ENCODE measurements at regions not wholly inside any gene's neighbourhood (a gene's known extent, or its start where the extent isn't known, plus 50 kb on each side); places are given as distances from the start of the nearest gene placed in this dataset.
"Not testable (repeated sequence)": the region's sequence is repeated elsewhere in the genome, so short reads cannot be mapped to it uniquely, and the experiment has no call there.

DNA sequence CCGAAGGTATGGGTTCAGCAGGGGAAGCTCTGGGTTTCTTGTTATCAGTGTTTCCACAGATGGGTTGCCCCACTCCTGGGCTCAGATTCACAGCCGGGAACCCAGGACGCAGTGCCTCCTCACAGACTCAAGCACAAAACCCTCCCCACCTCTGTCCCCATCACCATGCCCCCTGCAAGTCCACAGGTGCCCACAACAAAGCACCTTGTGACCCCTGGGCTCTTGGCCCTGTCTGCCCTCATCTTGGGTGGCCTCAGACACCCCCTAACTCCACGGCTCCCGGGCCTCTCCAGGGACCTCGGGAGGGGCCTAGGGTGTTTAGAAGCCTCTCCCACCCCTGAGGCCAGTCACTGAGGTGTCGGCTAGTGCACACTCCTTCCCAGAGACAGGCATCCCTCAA is 231.7 kb downstream of the TUBA3C start:
- no peak for DNase-seq (ENCODE audit: low read depth)

DNA sequence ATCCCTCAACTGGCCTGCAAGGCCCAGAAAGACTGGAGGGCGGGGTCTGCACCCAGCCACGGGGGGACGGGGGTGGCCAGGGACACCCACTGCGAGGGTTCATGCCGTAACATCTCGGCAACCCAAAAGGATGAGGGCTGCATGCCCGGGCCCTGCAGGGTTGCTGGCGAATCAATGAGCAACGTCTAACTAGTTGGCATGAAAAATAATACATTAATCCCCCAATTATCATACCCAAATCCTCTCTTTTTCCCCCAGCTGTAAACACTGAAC is 232.2 kb downstream of the TUBA3C start:
- DNase-seq (ENCODE audit: low read depth): no peak

DNA sequence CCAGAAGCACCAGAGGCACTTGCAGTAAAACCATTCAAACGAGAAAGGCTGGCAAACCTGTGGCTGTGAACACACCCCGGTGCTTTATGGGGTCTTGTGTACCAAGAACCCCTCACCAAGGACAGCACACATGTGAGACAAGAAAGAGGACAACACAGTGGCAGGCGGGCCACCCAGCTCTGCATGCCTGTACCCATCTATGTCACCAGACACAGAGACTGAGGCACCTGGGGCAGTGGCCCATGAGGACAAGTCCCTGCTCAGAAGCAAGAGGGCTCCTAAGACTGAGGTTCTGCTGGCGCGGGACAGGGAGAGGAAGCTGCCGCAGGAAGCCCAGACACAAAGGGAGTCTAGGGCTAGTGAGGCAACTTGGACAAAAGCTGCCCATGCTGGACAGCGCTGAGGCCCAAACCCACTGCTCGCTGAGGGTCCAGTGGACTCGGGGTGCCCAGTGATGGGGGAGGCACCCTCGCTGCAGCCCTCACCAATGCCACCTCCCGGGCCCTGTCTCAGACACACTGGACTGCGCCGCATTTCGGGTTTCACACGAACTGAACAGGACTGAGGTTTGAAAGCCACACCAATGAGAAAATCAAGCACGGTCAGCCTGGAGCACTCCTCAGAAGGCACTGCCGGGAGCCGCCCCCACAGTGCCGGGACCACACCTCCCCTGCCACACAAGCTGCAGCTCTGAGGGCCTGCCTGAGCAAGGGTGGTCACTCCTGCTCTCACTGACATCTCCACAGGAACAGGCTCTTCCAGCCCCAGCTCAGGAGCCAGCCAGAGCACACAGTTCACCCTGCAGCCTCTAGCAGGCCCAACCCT is 232.7 kb downstream of the TUBA3C start:
- DNase-seq (ENCODE audit: low read depth): no peak

DNA sequence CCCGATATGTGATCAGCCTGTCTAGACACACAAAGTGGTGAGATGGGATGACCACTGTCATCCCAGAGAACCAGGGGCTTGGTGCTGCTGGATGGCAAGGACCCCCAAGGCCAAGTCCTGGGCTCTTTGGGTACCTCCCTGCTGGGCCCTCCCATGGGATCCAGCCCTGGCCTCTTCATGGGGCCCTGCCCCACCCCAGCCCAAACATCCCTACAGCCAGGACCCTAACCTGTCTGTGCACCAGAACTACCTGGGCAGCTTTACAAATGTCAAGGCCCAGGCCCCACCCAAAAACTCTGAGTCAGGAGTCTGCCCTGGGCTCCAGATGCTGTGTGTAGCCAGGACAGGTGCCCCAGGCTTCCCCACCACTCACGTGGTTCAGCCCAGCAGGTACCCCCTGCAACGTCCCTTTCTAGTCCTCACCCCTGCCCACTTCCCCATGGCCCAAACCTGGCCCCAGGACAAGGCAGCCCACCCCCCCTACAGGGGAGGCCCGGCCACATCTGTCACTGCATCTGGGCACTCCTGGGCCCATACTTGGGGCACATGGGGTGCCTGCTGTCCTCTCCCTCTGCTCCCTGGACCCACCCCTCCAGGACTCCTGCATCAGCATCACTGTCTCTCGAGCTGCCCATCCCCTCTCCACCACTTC is 233.5 kb downstream of the TUBA3C start:
- DNase-seq (ENCODE audit: low read depth): no peak

DNA sequence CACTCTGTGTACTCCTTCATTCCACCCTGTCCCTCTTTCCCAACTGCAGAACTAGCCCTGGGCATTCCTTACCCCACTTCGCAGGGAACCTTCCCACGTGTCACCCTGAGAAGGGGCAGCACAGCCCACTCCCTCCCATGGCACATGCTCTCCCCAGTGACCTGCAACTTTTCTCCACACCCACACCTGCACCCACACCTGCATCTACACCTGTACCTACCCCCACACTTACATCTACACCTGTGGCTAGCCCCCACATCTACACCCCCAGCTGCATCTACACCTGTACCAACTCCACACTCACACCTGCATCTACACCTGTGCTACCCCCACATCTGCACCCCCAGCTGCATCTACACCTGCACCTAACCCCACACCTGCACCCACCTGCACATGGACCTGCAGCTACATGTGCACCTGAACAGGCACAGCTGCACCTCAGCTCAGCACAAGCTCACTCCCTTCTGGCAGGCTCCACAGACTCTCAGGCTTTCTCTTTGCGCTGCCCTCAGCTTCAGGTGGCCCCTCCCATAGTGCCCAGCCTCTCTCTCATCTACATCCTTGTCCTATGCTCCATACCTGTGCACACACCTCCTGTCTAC is 234.1 kb downstream of the TUBA3C start:
- no peak for DNase-seq (ENCODE audit: low read depth)

DNA sequence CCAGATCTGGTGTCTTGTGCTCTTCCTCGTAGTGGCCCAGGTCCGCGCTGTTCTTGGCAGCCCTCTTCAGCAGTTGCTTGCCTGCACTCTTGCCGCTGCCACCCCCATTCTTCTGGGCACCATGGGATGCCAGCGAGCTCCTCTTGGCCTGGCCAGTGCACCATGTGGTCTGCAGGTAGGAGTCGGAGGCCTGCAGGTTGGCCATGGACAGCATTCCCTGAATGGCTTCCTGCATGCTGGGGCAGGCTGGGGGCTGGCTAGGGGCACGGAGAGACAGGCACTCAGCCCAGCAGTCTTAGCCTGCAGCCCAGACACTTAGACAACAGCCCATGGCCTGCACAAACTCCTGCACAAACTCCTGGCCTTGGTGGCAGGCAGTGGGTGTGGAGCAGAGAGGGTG is 234.9 kb downstream of the TUBA3C start:
- no peak for DNase-seq (ENCODE audit: low read depth)

DNA sequence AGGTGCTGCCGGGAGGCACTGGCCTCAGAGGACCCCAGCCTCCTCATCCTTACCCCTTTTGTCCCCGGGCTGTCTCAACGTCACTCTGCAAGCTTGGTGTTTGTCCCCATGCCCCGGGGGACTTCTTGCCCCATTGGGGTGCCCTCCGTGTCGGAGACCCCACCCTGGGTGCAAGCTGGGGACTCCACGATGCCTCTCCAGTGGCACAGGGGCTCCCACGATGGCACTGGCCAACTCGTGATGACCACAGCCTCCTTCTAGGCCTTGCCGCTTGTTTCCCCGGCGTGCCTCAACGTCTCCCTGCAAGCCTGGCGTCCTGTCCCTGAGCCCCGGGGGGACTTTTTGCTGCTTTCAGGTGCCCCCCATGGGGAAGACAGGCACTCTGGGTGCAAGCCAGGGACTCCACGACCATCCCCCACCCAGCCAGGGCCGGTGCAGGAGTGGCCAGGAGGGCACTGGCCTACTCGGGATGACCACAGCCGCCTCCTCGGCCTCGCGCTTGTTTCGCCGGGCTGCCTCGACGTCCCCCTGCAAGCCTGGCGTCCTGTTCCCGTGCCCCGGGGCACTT is 237.0 kb downstream of the TUBA3C start:
- no peak for DNase-seq (ENCODE audit: low read depth)

DNA sequence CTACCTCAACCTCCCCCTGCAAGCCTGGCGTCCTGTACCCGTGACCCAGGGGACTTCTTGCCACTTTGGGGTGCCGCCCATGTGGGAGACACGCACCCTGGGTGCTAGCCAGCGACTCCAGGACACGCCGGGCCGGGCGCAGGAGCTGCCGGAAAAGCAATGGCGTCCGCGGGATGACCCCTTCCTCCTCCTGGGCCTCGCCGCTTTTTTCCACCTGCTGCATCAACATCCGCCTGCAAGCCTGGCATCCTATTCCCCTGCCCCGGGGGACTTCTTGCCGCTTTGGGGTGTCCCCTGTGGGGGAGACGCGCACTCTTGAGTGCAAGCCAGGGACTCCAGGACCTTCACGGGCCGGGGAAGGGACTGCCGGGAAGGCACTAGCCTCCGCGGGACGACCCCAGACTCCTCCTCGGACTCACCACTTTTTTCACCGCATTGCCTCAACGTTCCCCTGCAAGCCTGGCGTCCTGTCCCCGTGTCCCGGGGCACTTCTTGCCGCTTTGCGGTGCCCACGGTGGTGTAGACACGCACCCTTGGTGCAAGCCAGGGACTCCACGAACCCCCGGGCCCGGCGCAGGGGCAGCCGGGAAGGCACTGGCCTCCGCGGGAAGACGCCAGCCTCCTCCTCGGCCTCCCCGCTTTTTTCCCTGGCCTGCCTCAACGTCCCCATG is 237.8 kb downstream of the TUBA3C start:
- no peak for DNase-seq (ENCODE audit: low read depth)

DNA sequence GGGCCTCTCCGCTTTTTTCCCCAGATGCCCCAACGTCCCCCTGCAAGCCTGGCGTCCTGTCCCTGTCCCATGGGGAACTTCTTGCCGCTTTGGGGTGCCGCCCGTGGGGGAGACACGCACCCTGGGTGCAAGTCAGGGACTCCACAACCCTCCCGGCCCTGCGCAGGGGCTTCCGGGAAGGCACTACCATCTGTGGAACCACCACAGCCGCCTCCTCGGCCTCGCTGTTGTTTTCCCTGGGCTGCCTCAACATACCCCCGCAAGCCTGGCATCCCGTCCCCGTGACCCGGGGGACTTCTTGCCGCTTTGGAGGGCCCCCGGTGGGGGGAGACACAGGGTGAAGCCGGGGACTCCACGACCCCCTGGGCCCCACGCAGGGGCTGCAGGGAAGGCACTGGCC is 238.4 kb downstream of the TUBA3C start:
- no peak for DNase-seq (ENCODE audit: low read depth)

DNA sequence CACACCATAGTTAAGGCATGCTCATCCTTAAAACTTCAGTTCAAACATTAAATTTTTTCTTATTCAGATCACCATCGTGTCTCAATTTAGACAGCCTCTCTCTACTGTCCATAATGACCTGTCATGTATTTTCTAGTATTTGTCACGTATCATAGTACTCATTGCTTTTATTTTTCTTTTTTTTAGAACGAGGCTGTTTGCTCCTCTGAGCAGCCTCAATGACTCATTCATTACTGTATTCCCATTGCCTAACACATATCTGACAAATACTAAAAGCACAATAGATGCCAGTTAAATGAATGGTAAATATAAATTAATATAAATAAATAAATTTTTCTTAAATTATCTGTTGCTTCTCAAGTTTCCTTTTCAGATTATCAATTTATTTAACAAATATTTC is 245.5 kb downstream of the TUBA3C start:
- no peak for DNase-seq (ENCODE audit: low read depth)

DNA sequence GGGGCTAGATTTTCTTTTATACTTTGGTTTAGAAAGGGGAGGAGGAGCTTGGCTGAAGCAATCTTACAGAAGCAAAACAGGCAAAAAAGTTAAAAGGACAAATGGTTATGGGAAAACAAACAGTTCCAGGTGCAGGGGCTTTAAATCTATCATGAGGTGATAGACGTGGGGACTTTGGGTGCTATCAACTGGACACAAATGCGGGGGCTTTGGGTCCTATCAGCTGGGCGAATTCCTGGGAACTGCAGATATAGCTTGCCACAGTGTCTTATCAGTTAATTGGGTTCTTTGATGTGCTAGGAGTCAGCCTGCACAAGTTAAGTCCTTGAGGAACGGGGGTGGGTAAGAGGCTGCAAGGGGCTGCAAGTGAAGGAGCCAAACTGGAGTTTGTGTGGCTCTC is 260.6 kb downstream of the TUBA3C start:
- no peak for DNase-seq (ENCODE audit: low read depth)

DNA sequence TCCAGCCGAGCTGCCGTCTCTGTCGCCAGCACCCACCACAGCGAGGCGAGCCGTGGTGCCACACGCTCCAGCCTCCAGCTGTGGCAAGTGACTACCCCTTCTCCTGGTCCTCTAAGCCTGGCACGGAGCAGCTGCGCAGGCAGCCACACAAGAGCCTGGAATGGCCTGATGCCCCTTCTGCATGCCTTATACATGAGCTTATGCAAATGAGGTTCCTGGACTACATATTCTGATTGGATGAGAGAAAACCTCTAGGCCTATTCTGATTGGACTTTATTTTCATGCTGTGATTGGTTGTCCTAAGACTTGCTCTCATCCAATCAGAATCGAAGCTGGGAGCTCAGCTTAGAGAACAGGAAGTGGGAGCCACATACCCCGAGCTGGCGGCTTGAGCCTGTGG is 276.5 kb downstream of the TUBA3C start:
- DNase-seq (ENCODE audit: low read depth): not testable (repeated sequence)

DNA sequence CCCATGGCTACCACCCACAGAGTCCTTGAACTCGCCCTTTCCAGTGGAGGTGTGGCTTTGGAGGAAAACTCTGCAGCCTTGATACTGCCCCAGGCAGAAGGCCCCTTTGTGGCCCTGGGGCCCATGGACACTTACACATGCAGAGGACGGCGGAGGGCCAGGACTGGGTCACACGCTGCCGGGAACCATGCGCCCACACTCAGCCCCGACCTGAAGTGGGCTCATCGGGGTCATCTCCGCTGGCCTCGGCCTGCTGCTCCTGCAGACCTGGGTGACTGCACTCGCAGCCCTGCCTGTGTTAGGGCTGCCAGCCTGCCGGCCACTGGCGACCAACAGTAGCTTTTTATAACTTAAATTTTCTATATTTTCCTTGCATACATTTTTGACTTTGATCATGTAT is 286.2 kb downstream of the TUBA3C start:
- DNase-seq (ENCODE audit: low read depth): not testable (repeated sequence)

DNA sequence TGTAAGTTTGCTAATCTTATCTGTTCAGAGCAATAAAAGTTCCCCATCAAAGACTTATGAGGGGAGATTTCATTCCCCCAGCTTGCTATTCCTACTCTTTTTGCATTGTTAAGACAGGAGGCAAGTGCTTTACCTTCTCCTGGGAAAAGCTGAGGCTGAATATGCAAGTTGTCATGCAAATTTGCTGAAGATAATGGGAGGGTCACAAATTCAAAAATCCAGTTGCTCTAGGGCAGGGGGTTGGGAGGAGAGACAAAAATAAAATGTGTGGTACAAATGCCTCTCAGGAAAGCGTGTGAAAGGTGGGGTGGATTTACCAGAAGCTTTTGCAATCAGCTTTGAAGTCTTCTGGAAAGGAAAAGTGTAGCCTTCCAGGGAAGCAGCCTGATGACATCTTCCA is 290.4 kb downstream of the TUBA3C start:
- not testable (repeated sequence) for DNase-seq (ENCODE audit: low read depth)

DNA sequence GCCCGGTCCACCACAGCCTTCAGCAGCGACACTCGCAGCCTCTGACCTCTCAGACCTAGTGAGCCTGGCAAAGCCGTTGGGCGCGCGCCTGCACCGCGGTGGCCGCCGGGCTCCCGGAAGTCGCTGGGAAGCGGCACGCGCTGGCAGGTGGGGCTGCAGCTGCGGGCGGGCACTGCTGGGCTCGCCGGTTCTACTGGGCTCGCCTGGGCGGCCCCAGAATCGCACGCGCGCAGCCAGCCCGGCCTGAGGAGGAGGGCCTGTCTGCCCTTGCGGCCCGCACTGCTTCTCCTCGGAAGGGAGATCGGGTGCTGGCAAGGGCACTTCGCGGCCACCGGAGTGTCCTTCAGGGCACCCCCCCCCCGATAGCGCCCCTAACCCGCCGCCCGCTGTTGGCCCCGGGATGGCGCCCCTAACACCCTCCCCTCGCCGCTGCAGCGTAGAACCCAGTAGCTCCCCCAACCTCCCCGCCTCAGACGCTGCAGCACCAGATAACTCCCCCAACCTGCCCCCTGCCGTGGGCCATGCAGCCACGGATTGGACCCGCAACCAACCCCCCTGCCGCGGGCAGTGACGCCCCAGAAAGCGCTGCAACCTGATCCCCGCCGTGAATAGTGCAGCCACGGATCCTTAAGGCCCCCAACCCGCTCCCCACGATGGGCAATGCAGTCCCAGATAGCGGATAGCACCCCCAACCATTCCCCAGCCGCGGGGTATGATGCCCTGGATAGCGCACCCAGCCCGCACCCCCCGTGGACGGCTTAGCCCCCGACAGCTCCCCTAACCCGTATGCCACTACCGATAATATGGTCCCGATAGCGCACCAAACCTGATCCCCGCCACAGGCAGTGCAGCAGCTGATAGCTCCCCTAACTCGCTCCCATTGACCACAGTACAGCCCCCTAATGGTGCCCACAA is 306.5 kb downstream of the TUBA3C start:
- DNase-seq (ENCODE audit: low read depth): not testable (repeated sequence)

DNA sequence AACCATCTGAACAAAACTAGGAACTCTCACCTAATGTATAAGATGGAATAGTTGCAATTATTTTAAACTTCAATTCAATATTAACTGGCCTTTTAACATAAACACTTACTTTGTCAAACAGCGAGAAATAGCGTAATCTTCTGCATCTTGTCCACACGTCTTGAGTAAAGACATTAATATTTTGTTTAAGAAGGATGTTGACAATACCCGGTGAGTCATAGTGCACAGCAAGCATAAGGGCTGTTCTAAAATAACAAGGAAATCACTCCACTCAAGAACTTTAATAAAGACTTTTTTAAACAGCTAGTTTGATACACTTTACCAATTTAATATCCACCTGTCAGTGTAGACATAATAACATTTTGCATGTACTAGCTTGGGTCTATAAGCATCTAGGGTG is 311.1 kb downstream of the TUBA3C start:
- not testable (repeated sequence) for DNase-seq (ENCODE audit: low read depth)

DNA sequence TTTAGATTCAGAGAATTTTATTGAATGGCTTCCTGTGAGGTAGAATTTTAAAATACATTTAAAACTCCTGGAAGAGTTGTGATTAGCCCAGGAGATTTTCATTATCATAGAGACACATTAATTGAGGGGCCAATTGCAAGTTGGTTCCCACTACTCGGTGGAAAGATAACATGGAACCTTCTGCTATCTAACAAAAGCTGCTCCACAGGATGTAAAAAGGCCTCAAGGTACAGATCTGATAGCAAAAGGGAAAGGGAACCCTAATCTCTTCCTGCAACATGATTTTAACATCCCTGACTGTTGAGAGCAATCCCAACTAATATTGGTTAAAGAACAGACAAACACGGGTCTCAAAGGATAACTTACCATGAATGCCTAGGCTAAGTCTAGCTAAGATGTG is 312.3 kb downstream of the TUBA3C start:
- not testable (repeated sequence) for DNase-seq (ENCODE audit: low read depth)

DNA sequence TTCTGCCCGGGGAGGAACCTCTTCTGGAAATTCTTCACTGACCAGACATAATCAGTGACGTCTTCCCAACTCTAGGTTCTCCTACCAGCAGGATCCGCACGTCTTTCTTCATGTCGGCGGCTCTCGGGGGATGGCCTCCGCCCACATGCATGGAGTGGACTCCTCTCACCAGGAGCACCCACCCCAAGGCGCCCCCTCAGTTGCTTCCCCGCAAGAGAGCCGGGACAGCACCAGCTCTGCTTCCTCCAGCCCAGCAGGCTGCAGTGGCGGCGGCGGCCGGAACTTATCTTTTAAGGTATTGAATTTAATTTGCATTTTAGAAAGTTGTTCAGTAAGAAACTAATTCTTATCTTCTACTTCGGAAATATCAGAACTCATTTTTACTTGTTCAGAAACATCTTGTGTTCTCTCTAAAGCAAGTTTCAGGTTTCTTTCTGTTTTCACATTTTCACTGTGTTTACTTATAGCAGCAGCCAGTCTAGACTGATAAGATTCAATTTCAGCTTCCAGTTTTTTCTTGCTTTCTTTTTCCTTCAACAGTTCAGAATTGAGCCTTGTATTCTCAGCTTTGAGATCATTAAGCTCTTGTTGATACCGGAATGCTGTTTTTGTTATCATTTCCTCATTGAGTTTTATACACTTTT is 343.5 kb downstream of the TUBA3C start:
- not testable (repeated sequence) for DNase-seq (ENCODE audit: low read depth)

DNA sequence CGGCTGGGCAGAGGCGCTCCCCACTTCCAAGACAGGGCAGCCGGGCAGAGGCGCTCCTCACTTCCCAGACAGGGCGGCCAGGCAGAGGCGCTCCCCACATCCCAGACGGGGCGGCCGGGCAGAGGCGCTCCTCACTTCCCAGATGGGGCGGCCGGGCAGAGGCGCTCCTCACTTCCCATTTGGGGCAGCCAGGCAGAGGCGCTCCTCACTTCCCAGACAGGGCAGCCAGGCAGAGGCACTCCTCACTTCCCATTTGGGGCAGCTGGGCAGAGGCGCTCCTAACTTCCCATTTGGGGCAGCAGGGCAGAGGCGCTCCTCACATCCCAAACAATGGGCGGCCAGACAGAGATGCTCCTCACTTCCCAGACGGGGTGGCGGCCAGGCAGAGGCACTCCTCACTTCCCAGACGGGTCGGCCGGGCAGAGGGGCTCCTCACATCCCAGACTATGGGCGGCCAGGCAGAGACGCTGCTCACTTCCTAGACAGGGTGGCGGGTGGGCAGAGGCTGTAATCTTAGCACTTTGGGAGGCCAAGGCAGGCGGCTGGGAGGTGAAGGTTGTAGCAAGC is 344.4 kb downstream of the TUBA3C start:
- not testable (repeated sequence) for DNase-seq (ENCODE audit: low read depth)

Data from LHCN-M2 (cell line).